ENCODE measurements at regions not wholly inside any gene's neighbourhood (a gene's known extent, or its start where the extent isn't known, plus 50 kb on each side); places are given as distances from the start of the nearest gene placed in this dataset.

DNA sequence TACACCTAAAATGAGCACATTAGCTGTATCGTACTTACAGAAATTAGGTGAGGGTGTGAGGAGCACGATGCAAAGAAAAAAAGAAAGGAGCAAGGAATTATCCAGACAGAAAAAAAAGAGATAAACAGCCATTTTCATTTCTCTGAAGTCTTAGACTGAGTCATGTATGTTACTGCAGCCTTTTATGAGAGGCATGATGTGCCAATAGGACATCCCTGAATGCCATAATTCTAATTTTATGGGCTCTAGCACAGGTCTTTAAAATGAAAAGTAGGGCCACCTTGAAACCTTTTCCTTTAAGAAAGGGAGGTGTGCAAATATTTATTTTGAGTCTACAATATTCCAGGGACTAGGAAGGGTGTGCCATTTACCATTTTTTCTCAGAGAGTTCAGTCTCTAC is 74.1 kb upstream of the PTPRD start:
- no peak for TF ChIP-seq CTCF (IDR thresholded peaks at IDR 0.05)
- no peak for TF ChIP-seq POLR2AphosphoS5 (IDR thresholded peaks at IDR 0.05)
- TF ChIP-seq EP300 (IDR thresholded peaks at IDR 0.05): no peak
- no peak for TF ChIP-seq POLR2A (IDR thresholded peaks at IDR 0.05)

Measured in gastroesophageal sphincter (tissue), 3 donors.